Hematopoietic multipotent progenitor cell treated with erythropoietin and hydrocortisone succinate and interleukin-3 and kit ligand, for 4 days (in vitro differentiated cells): ENCODE measurements at regions not wholly inside any gene's neighbourhood (a gene's known extent, or its start where the extent isn't known, plus 50 kb on each side); places are given as distances from the start of the nearest gene placed in this dataset.

Source experiments
- DNase-seq: peaks from one replicate; pipeline ENCODE4 v3.0.0-alpha.2; 2015

DNA sequence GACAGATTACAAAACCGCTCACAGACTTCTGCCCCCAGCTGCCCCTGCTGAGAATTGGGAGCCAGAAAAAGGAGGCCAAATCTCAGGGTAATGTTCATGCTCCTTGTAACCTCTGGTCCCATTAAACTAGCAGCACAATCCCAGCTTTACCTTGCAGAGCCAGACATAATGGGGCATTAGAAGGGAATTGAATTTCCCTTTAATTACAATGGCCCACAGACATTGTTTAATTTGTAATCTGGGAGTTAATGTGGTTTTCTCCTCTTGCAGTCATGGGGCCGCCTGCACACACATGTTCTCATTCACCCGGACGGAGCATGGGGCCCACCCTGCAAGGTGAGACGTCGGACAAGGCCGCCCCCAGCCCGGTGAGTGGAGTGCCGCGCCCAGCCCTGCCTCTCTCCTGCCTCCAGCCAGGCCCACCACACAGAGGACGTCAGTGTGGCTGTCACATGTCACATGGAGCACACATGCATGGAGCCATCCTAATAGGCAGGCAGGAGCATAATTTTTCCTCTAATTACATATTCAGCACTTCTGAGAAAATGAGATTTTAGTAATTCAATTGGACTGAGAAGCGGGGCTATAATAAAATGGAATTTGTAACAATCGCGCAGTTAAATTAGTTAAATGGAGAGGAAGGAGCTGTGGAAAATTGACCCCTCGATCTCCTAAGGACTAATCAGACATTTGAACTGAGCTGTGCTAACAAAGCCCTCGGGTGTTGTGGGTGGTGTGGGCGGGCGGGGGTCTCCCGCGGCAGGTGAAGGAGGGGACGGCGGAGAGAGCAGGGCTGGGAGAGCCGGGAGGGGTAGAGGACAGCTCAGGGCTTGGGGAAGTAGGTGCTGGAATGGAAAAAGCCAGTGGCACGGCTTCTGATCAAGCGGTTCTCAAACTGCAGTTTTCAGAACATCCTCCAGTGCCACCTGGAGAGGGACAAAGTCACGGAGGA lies 87.7 kb downstream of the ENGASE start:
- no peak for DNase-seq

DNA sequence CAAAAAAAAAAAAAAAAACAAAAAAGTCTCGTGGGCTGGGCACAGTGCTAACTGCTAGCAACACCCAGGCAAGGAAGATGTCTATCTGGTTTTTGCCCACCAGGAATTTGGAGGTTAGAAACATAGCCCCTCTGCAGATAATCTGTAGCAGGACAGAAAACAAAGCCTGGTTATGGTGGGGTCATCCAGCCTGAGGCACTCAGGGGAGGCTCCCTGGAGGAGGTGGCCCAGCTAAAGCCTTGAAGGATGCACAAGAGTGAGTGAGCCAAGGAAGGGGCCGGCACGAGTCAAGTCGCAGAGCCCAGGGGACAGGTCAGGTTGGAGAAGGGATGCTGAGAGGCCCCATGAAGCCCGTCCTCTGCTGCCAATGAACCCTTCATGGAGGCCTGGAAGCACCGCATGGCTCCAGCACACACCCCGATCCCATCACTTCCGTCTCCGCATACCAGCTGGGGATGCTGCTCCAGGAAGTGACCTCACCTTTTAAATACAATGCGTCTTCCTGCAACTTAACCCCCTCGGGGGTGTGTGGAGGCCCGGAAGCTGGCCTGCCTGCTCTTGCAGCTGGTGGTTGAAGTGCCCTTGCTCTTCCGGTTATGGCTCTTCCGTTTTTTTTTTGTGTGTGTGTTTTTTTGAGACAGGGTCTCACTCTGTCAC lies 86.5 kb downstream of the ENGASE start:
- DNase-seq: peak; percentile 68

DNA sequence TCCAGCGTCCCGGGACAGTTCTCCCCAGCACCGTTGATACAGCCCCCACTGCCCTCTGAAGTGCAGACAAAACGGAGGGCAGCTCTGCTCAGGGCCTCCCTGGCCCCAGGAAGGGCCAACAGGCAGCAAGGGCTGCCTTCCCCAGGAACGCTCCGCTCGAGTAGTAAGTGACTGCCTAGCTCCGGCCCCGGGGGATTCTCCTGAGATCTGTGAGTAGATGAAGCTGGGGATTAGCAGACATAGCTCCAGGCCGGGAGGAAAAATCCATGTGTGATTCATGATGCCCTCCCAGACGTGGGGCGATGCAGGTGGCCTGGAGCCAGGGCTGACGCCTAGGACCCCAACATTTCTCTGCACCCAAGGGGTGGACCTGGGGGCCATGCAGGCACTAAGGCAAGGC lies 85.3 kb downstream of the ENGASE start:
- DNase-seq: no peak

DNA sequence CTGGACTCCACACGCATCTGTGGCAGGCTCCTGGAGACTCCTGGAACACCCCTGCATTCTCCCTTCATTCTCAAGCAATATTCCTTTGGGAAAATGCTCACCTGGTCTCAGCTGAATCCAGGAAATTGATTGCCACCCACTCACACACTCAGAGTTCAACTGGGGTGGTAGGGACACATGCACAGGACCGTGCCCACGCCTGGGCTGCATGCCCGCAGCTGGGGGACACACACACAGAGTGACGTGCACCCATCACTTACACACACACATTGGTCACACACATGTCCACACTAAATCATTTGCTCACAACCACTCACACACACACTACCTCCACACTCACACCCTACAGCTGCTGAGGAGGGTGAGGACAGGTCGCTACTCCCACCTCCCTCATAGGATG lies 84.8 kb downstream of the ENGASE start:
- DNase-seq: no peak

DNA sequence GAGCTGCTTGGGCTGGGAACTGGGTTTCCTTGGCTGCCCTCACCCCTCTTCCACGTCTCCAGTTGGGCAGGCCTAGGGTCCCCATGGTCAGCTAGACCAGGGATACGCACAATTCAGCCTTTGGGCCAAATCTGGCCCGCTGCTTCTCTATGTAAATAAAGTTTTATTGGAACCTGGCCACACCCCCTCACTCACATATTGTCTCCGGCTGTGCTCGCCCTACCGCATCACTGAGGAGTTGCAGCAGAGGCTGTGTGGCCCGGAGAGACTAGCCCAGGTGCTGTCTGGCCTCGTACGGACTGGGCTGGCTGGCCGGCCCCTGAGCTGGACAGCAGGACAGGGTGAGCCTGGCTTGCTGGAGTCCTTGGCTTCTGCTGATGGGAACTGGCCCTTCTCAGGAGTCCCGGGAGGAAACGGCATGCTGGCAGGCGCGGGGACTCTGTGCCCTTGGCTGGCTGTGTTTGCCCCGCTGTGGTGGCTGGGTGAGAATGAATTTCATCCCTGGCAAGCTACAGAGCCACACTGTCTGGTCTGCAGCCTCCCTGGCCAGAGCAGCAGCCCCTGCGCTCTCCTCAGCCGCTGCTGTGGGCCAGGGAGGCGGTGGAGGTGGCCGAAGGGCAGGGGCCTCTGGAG lies 82.0 kb downstream of the ENGASE start:
- DNase-seq: no peak

DNA sequence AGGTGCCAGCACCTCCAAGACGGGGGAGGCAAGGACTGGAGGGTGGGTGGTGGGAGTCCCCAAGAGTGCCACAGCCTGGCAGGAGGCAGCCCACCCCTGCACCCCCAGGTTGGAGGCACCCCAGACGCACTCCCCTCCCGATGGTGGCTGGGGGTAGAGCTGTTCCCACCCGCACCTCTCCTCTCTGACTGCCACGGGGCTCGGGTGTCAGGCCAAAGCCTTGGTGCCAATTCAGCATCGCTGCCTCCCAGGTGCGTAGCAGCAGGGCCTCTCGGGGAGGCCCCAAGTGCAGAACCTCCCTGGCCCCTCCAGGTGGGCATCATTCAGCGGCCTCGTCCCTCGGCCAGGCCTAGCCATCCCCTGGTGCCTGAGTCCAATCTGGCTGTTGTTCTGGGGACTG lies 81.1 kb downstream of the ENGASE start:
- DNase-seq: no peak

DNA sequence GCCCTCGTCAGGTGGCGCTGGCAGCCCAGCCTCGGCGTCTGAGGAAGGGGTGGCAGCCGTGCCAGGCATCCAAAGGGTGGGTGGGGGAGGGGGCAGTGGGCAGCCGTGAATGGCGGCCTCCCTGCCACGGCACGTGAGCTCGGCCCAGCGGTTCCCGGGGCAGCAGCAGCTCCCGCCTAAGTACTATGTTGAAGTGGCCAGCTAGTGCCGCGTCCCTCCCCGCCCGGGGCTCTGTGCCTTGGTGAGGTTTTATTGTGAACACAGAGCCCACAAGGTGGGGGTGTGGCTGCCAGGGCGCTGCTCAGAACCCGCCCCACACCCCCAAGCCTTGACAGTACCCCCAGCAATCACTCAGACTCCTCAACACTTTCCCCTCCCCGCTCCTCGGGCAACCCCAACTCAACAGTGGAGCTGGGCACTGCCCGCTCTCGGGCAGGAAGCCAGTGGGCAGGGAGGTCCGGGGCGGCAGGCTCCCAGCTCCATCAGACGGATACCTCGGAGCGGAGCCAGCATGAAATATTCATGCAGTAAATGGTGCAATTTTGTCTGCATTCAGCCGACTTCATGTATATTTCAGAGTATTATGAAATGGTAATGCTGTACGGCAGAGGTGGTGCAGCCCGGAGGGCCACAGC lies 80.4 kb downstream of the ENGASE start:
- no peak for DNase-seq

DNA sequence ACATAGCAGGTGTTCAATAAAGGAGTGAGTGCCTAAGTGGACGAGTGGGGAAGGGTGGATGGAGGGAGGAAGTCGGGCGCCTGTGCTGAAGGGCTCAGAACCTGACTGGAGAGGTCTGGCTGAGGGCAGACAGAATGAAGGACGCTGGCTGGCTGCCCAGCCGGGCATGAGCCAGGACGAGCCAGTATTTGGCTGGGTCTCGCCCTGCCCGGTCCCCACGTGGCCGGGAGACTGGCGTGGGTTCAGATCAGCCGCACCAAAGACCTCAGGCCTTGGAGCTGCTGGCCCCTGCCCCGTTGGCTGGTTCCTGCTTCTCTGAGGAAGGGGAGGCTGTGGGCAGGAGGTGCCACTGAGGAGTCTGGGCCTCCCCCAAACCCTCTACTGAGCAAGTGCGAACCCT lies 79.8 kb downstream of the ENGASE start:
- DNase-seq: no peak

DNA sequence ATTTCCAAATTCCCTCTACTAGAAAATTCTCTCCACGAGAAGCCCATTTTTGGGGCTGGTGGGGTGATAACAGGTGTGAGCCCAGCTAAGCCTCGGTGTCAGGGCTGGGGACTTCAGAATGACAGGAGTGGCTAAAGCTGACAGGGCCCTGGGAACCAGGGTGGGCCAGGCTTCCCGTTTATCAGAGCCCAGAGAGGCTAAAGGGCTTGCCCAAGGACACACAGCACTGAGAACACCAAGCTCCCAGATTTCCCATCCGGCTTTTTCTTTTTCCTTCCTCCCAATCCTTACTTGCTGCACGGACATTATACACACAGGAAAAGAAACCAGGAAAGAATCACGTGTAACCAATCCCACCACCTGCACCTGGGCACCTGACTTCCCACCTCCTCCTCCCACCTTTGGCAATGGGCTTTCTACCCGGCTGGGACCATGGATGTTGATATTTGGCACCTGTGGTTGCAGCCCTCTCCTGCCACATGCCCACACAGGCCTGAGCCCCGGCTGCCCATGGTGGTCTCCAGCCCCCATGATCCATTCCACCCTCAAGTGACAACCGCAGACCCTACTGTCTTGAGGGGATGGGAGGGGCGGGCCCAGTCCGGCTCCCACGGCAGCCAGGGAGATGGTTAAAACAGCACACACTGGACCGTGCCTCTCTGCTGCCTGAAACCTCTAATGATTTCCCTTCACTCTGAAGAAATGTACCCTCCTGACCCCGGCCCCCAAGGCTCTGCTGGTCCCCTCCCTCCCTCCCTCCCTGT lies 78.9 kb downstream of the ENGASE start:
- no peak for DNase-seq

DNA sequence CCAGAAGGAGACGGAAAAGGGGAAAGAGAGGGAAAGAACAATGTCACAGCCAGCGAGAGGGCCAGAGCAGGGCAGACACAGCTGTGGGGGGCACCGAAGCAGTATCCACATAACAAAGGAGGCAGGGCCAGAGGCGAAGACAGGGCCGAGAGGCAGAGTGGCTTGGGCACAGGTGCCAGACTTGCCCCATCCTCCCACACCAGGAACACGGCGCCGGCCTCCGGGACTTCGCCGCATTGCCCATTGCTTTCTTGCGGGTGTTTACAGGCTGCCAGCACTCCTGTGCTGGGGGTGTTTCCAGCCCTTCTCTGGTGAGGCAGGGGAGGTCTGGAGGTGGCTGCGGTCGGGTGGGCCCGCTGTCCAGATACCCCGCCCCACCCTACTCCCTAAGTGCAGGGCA lies 78.0 kb downstream of the ENGASE start:
- no peak for DNase-seq

DNA sequence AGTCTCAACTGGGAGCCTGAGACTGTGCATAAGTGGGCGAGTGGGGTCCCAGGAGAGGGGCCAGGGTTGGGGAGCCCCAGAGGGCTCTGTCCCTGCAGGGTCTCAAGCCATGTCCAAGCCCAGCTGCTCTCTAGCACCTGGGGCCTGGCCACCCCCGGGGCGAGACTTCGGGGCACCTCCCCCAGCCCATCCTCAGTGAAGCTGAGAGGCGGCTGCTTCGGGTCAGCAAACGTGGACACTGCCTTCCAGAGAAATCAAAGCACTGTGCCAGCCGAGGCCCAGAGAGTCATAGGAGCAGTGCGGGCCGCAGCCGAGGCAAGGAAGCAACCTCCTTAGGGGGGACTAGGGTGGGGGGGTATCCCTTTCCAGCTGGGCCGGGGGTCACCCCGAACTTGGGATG lies 77.5 kb downstream of the ENGASE start:
- DNase-seq: no peak

DNA sequence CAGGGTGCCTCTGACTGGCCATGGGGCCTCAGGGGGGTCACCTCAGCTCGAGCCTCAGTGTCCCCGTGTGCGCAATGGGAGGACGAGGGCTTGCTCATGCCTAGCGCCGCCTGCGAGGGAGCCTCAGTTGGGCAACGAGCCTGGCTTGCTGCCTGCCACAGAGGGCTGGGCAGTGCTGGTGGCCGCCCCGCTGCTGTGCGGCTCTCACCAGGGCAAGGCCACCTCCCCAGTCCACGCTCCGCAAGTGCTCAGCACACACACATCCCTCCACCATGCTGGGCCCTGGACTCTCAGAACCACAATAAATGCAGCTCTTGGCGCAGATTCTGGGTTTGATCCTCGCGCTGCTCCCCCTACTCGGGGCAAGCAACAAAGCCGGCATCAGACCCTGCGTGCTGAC lies 76.2 kb downstream of the ENGASE start:
- DNase-seq: no peak

DNA sequence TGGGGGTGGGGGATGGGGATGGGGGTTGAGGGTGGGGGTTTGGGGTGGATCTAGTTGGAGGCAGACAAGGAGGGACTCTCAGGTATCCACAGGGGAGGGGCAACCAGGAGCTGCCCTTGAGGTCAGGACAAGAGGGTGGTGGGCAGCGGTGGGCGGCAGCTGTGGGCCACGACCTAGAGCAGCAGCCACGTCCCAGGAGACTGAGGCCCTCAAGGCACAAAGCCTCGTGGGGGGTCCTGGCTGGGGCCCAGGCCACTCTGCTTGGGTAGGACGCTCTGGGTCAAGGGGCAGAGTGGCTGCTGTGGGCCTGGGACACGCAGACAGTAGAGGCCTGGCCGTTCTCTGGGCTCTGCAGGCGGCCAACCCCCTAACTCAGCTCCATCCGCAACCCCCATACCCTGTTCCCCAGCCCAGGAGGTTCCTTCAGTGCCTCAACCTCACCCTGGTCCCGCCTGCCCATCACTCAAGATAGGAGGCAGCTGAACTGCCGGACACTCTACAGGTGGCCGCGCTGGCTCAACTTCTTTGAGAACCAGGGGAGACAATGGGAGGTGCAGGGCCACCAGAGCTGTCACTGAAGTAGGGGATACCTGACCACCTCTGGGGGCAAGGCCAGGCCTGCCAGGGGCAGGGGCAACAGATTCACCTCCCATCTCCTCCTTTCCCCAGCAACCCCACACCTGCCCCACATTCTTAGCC lies 75.6 kb downstream of the ENGASE start:
- DNase-seq: no peak

DNA sequence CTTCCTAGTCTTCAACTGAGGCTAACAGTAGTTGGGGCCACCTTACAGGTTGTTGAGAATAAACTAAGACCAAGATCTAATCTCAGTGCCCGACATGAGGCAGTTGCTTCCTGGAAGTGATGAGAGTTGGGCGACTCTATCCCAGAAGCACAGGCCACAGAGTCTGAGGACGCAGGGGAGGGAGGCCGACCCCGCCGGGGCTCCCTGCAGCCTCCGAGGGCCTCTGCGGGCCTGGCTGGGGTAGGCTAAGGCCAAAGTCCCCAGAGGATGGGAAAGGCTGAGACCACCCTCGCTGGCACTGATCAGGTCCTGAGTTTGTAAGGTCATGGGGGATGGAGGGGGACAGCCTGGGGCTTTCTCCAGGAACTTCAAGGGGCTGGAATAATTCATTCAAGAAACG lies 74.0 kb downstream of the ENGASE start:
- no peak for DNase-seq

DNA sequence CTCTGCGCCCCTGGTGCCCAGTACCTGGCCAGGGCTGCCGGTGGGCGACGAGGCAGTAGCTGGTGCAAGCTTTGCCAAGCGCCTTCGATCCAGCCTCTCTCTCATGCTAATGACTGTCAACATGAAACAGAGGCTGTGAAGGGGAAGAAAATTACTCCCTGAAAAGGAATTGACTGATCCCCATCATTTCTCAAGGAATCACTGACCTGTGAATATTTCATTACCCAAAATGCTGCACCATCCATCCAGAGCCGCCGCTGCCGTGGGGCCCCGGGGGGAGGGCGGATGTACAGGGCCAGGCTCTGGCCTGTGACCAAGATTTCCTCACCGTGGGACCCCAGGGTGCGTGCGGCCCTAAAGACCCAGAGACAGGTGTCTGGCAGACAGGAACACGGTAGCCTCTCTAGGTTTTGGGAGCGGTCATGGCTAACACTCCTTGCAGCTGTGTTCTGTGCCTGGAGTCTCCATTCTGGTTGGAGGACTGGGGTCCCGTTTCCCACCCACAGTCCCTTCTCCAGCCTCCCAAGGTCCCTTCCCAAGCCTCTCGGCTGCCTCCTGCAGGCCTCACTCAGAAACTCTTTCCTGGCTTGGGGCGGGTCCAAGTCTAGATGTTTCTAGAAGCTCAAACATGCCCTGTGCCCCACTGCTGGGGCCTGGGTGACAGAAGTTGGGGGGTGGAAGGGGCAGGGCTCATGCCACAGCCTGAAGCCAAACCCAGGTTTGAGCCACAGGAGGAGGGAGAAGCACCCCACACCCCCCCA lies 73.3 kb downstream of the ENGASE start:
- DNase-seq: no peak

DNA sequence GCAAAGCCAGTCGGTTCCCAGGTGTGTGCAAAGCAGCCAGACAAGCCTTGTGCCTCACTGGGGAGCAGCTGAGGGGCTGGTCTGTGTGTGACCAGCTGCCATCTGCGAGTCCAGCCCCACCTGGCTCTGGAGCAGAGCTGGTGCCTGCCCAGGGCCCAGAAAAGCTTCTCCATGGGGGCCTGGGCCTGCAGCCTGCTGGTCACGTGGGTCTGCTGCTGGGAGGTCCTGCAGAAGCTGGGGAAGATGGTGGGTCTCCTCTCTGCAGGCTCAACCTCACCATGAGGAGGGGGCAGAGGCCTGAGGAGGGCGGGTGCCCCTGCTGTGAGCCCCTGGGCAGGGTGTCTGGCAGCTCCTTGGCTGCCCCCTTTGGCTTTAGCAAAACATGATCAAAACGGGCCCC lies 71.9 kb downstream of the ENGASE start:
- no peak for DNase-seq

DNA sequence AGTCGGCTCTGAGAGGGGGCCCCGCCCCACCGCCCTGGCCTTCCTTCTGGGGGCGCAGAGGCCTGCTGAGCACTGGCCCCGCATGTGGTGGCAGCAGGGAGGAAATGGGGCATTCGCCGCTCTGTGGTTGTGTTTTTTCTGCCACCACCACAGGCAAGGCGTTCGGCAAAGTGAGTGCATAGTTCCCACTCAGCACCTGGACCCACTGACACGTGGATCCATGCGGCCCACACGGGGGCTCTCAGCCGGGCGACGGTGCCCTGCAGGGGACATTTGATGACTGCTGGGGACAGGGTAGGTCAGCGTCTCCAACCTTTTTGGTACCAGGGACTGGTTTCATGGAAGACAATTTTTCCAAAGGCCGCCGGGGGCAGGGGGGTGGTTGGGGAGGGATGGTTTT lies 70.9 kb downstream of the ENGASE start:
- no peak for DNase-seq

DNA sequence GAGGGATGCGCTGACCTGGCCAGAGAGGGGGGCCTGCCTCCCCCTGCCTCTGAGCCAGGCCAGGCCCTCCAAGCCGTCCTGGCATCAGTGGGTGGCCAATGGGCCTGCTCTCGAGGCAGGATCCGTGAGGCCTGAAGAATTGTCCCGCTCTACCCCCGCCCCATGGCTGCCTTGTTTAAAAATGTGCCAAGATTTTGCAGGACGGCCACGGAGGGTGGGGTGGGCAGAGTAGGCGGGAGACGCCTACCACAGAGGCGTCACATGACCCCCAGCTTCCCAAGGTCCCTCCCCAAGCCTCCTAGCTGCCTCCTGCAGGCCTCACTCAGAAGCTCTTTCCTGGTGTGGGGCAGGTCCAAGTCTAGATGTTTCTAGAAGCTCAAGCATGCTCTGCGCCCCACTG lies 69.5 kb downstream of the ENGASE start:
- DNase-seq: no peak

DNA sequence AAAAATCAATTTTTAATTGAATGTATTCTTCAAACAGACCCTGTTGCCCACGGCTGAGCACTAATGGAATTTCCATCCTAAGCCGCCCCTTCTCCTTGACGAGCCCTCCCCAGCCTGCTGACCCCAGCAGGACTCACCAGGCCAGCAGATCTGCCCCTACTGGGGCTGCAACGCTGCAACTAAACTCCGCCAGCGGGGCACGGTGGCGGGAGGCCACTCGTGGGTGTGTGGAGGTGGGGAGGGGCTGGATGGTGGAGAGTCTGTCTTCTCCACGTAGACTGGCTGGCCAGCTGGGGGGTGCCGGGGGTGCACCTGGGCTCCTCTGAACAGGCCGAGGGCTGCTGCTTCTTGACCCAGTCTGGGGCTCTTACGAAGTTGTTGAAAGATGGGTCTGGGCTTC lies 67.8 kb downstream of the ENGASE start:
- no peak for DNase-seq

DNA sequence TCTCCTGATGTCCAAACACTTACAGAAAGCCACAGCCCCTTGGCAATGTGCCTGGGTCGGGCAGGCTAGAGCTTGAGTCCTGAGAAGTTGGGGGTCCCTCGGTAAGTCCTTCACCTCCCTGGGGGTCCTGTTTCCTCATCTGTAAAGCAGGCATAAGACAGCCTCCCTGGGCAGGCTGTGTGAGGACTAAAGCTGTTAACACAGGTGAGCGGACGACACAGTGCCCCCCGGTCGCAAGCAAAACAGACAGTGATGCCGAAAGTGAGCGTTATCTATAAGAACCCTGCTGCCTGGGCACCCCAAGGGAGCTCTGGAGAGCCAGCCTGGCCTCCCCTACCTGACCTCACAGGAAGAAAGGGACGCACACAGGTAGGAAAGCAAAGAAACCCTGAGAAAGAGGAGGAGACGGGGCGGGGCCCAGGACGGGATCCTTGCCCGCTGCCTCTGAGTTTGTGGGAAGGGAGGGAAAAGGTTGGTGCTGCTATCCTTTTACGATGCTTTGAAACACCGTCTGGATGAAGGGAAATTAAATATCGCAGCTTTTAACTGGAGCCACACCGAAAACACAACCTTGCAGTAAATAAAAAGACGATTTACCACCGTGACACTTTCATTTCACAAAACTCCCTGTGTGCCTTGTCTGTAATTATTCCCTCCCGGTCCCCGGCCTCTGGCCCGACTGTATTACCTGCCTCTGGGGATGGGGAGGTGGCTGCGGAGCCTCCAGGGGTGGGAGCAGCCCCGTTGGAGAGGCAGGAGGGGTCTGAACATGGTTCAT lies 67.1 kb downstream of the ENGASE start:
- no peak for DNase-seq

DNA sequence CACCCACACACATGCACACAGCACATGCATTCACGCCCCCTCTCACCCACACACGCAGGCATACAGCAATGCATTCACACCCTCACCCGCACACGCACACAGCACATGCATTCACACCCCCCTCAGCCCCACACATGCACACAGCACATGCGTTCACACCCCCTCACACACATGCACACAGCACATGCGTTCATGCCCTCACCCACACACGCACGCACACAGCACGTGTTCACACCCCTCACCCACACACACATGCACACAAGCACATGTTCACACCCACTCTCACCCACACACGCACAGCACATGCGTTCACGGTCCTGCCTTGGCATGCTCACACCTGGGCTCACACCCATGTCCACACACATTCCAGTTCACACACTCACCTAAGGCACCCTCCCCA lies 64.2 kb downstream of the ENGASE start:
- no peak for DNase-seq
